HG03520 (cell line): ENCODE measurements at regions not wholly inside any gene's neighbourhood (a gene's known extent, or its start where the extent isn't known, plus 50 kb on each side); places are given as distances from the start of the nearest gene placed in this dataset.
"Not testable (repeated sequence)": the region's sequence is repeated elsewhere in the genome, so short reads cannot be mapped to it uniquely, and the experiment has no call there.

Experiments used
- ATAC-seq: cut with Tn5 transposase; IDR thresholded peaks from one replicate; pipeline ENCODE4 v1.9.1; 2021; ENCODE audit warnings: mild to moderate bottlenecking, moderate library complexity; ENCODE audit not compliant: unreplicated experiment

DNA sequence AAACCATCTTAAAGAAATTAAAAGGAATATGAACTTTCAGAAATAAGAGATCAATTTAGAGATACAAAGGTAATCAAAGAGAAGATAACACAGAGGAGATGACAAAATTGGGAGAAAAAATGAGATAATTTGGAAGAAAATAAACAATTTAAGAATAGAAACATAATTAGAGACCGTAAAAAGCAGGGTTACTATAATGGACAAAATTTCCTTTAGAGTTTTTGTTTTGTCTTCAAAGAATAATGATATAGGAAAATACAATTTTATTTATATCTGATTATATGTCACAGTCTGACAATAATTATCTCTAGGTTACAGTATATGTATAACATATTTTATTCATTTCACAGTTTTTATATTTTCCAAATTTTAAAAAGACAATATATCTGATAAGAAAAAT lies 716.4 kb upstream of the ZNF804A start:
- no peak for ATAC-seq

DNA sequence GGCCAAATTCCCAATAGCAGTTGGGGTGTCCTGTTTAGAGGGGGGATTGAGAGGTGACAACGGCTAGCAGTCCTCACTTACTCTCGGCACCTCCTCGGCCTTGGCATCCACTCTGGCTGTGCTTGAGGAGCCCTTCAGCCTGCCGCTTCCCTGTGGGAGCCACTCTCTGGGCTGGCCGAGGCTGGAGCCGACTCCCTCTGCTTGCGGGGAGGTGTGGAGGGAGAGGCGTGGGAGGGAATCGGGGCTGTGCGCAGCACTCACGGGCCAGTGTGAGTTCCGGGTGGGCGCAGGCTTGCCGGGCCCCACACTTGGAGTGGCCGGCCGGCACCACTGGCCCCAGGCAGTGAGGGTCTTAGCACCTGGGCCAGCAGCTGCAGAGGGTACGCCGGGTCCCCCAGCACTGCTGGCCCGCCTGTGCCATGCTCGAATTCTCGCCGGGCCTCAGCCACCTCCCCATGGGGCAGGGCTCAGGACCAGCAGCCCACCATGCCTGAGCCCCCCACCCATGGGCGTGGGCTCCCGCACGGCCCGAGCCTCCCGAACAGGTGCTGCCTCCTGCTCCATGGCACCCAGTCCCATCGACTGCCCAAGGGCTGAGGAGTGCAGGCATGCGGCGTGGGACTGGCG lies 705.9 kb upstream of the ZNF804A start:
- no peak for ATAC-seq

DNA sequence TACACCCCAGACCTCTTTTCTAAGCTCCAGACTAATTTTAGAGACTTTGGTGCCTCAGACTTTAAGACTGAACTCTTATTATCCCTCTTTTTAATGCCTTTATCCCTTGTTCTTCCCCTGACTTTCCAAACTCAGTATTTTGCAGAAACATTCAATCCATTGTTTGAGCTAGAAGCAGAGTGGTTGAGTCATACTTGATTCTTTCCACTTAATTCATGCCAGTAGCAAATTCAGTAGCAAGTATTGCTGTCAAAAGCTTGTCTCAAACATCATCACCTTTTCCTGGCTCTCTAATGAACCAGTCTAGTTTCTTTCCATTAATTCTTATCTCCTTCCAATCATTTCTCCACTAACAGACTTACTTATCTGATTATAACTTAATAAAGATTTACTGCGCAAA lies 699.7 kb upstream of the ZNF804A start:
- no peak for ATAC-seq

DNA sequence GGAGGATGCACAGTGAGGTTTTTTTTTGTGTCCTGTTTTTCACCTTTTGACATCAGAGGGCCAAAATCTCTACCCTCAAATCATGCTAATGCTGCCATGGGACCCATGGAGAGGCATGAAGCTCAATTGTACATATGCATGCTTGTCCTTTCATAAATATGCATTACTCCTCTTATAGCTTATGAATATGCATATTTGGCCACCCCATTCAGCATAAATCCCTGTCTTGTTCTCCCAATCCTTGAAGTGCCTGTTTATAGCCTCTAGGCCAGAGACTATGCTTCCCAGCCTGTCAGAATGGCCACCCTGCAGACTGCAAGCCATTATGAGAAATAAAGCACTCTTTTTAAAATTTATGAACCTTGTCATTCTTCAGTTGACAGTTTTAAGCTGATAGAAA lies 696.4 kb upstream of the ZNF804A start:
- no peak for ATAC-seq

DNA sequence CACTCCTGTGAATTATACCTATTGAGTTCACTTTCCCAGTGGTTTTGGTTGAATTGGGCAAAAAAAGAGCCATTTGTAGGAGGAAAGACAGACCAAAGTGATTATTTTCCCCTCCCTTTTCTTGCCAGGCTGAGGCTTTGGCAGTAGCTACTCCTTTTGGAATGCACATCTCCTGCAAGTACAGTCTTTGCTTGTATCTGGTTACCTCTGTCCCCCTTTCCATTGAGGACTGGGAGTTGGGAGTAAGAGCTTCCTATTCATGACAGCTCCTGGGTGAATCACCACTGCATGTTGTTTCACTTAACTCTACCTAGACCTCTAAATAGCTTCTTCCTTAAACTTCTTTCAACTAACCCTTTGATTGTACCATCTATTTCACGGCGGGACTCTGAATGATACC lies 695.3 kb upstream of the ZNF804A start:
- no peak for ATAC-seq

DNA sequence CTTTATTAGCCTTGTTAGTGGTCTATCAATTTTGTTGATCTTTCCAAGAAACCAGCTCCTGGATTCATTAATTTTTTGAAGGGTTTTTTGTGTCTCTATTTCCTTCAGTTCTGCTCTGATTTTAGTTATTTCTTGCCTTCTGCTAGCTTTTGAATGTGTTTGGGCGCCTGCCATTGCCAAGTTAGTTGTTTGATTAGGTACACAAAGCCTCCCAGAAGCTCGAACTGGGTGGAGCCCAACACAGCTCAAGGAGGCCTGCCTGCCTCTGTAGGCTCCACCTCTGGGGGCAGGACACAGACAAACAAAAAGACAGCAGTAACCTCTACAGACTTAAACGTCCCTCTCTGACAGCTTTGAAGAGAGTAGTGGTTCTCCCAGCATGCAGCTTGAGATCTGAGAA lies 682.3 kb upstream of the ZNF804A start:
- not testable (repeated sequence) for ATAC-seq

DNA sequence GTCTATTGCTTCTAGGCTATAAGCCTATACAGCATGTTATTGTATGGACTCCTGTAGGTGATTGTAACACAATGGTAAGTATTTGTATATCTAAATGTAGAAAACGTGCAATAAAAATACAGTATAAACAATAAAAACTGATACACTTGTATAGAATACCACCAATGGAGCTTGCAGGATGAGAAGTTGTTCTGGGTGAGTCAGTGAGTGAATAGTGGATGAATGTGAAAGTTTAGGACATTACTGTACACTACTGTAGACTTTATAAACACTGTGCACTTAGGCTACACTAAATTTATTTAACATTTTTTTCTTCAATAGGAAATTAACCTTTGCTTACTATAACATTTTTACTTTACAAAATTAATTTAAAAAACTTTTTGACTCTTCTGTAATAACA lies 679.2 kb upstream of the ZNF804A start:
- no peak for ATAC-seq

DNA sequence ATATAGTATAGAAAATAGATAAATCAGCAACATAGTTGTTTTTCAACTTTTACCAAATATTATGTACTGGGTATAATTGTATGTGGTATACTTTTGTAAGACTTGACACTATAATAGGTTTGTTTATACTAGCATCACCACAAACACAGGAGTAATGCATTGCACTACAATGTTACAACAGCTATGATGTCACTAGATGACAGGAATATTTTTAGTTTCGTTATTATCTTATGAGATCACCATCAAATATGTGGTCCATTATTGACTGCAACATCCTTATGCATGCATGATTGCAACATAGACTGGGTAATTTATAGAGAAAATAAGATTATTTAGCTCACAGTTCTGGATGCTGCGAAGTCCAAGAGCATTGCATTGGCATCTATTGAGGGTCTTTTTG lies 678.4 kb upstream of the ZNF804A start:
- no peak for ATAC-seq

DNA sequence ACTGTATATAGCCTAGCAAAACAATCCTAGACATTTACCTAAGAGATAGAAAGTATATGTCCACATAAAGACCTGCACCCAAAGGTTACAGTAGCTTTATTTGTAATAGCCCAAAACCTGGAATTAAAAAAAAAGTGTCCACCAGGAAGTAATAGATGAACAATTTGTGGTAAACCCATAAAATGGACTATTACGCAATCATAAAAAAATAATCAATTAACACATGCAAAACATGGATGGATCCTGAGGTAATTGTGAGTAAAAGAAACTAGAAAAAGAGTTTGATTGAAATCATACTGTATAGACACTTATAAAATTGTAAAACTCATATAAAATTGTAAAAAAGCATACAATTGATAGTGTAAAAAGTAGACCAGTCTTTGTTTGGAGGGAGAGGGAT lies 673.0 kb upstream of the ZNF804A start:
- no peak for ATAC-seq

DNA sequence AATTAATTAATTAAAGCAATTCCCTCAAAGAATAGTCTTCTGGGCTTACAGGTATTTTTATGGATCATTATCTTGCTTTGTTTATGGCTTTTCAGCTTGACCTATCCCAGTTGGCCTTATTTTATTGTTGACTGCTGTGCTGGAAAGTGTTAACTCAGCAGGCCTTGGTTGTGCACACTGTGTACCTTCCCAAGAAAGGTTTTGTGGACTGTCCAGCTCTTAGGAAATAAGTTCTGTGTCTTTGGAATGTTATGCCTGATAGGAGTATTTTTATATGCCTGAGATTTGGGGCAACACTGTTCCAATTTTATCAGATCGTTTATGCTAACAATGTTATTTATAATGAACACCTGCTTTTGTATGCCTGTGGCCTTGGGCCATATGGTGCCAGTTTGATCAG lies 671.9 kb upstream of the ZNF804A start:
- no peak for ATAC-seq

DNA sequence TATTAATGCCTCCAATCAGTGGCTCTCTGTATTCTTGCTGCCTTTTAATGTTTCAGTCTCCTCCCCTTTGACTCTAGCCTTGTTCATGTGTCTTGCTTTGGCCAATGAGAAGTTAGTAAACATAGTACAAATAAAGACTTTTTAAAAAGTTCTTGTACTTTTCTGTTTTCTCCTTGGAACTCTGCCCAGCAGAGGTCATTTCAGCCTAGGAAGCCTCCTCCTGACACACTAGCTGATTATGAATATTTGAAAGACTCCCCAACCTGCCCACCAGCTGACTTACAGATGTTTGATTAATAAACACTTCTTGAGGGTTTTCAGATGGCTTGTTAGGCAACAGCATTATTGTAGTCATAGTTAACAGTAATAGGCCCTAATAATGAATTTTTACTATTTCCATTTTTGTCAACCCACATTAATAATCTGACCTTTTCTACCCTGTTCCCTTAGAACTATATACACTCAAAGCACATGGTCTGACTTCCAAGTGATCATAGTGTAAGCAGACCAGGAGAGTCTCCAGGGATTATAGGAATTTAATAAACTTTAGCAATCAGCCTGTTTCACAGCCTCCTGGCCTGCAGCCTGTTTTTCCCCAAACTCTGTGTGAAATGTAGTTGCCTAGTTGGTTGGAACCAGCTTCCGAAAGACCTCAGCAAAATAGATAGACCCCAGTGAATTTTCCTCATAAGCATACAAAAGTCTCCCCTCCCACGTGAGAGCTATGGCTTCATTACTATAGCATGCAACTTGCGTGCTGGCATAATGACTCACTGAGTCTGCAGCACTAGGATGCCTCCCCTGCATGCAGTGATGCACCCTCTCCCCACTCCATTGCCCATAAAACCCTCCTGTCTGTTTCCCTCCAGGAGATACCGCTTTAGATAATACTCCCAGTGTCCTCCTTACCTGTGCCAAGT lies 670.7 kb upstream of the ZNF804A start:
- no peak for ATAC-seq

DNA sequence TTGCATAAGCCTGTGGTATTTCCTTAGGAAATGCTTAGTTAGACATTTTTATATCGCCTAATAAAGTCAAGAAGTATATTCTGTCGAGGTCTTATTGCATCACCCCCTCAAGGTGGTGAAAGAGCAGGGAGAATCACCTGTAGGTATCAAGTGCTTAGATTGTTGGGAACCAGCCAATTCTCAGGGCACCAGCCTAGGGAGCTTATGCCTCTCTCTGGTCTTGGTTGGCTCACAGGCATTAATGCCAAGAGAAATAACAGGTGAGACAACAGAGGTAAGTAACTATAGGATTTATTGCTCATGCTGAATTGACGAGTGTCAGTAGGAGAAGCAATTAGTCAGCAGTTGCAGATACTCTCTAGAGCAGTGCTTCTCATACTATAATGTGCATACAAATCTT lies 663.3 kb upstream of the ZNF804A start:
- no peak for ATAC-seq

DNA sequence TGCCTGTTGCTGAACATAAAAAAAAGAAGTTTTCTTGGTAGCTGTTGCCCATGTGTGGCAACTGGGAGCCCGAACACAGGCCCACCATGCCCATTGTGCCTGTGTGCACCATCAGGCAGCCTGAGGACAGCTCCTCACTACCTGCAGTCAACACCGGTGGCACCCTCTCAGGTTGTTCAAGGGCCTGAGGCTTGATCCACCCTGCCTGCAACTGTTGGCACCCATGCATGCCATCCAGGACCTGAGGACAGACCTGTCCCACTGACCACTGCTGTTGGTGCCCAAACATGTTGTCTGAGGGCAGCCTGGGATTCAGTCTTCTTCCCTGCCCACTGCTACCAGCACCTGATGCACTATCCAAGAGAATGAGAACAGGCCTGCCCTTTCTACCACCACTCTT lies 661.1 kb upstream of the ZNF804A start:
- no peak for ATAC-seq

DNA sequence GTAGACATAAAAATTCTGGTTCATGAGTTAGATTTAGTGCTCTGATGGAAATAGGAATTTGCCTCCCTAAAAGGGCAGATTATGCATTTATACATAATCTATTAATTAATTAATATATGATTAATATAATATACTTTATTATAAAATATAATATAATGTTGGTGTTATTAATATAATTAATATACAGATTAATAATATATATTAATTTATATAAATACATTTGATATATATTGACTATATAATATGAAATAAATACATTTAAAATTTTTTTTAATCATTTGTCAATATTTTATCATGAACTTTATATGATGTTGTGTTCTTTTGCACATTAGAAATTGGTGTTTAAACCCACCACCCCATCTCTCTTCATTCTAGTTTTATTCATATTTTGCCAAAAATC lies 652.1 kb upstream of the ZNF804A start:
- ATAC-seq = no peak

DNA sequence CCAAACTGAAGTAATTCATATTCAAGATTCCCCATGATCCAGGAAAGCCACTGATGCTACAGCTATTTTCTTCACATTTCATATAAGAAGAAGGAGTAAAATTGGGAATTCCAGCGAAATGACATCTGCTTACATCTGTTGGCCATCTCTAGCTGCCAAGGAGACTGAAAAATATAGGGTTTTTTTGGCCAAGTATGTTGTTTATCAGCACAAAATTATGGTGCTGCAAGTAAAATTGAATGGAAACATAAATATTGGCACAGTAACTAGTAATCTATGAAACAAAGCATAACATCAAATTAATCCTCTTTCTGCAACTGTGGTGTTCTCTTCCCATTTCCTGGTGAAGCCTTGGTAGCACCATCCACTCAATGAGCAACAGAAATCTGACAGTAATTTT lies 649.5 kb upstream of the ZNF804A start:
- ATAC-seq = no peak

DNA sequence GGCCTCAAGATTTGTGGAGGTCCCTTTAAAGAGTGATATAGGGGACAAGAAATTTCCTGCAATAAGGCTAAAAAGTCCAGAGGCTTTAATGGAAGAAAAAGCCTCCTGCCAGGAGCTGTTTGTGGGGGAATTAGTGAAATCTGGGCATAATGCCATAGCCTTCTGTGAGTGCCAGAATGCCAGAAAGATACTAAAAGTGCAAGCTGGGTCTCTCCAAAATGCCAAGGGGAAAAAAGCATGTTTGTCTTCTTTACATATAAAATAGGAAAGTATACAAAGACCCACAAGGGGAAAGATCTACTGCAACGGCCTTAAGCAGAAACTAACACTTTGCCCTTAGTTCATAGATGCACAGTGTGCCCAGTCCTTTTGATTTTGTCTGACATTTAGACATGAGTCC lies 647.7 kb upstream of the ZNF804A start:
- ATAC-seq = no peak

DNA sequence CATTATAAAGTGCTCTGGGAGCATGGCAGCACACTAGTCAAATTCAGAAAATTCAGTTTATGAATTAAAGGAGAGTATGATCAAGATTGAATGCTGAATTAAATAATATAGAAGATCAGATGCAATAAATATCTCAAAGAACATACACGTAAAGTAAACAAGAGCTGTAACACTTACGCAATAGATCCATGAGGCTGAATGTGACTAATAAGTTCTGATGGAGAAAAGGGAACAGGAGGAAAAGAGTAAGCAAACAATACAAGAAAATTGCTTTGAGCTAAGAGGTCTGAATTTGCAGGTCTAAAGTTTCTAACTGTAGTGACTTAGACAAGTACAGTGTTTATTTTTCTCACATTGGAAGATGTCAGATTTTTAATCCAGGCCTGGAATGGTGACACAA lies 646.7 kb upstream of the ZNF804A start:
- ATAC-seq = no peak

DNA sequence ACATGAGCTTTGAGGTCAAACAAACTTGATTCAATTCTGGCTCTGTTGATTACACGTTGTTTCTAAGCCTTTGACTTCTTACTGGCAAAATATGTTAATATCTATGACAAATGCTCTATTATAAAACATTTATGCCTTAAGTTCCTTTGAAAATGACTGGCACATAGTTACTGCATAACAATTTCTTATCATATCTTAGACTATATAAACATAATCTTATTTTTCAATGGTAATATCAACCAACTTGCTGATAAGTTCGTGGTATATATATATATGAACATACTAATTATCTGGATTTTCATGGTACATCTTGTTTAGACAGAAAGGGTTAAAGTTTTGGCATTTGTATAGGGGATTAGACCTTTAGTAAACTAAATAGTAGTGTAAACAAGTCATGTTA lies 645.6 kb upstream of the ZNF804A start:
- no peak for ATAC-seq

DNA sequence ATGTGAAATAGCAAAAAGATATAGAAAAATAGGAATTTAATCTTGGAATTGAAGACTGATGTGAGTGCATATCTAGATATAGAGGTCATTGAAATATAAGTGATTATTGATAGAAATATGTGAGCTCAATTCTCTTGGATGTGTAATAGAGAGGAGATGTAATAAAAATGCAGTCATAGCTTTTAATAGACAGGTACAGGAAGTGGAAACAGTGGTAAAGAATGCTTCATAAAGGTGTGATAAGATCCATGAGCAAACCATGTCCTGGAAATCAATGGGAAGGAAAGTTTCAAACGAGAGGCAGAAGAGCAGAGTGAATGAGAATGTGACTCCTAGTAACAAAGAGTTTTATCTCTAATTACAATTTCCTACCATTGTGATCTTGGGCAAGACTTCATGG lies 634.7 kb upstream of the ZNF804A start:
- ATAC-seq = no peak

DNA sequence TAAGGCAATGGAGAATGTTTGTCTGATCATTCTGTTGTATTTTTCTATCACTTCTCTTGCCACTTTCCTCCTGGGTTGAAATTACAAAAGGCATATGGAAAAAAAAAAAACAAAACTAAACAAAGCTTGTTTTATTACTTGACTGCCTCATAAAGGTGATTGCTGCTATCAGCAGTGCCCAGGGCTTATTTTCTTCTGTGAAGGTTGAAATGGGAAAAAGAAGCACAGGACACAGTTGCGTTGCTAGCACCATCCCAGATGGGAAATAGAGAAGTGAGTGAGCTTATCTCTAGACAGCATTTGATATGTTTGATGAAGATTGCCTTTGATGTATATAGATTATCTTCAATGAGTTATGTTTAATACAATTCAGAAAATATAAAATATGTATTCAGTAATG lies 633.8 kb upstream of the ZNF804A start:
- ATAC-seq = no peak

DNA sequence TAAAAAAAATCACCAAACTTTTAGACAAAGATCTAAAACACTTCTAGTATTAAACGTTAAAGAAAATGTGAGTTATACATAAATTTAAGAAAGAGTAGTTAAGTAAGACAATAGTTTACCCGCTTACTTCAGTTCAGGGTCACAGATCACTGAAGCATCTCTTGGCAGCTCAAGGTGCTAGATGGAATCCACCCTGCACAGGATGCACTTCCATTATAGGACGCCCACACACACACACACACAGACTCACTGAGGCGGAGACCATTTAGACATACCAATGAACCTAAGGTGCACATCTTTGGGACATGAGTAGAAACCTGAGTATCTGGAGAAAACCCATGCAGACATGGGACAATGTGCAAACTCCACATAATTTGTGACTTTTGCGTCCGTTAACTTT lies 630.6 kb upstream of the ZNF804A start:
- peak; percentile 66 for ATAC-seq

DNA sequence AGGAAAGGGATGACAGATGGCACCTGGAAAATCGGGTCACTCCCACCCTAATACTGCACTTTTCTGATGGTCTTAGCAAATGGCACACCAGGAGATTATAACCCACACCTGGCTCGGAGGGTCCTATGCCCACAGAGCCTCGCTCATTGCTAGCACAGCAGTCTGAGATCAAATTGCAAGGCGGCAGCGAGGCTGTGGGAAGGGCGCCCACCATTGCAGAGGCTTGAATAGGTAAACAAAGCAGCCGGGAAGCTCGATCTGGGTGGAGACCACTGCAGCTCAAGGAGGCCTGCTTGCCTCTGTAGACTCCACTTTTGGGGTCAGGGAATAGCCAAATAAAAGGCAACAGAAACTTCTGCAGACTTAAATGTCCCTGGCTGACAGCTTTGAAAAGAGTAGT lies 622.7 kb upstream of the ZNF804A start:
- ATAC-seq = not testable (repeated sequence)

DNA sequence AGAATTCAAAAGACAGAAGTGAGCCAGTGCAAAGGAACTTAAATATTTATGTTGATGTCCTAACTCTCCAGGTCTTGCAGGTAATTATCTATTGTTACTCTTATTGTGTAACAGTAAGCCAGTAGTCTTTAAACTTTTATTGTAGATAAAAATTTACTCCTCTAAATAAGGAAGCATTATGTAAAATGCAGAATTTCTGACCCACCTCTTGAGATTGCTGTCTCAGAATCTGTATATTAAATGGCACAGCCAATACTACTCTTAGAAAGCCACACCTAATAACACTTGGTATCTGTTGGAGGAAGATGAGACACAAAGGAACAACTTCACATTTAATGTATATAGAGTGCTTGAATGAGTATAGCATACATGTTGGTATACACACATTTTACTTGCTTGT lies 613.5 kb upstream of the ZNF804A start:
- ATAC-seq = no peak
